ENCODE measurements at regions not wholly inside any gene's neighbourhood (a gene's known extent, or its start where the extent isn't known, plus 50 kb on each side); places are given as distances from the start of the nearest gene placed in this dataset.
A peak's percentile ranks its signal among the peaks of the same experiment; 100 is the strongest.

GRCh38 chr5:144918371-144918770 lies 747.7 kb downstream of the KCTD16 start:
- no peak for DNase-seq

DNA sequence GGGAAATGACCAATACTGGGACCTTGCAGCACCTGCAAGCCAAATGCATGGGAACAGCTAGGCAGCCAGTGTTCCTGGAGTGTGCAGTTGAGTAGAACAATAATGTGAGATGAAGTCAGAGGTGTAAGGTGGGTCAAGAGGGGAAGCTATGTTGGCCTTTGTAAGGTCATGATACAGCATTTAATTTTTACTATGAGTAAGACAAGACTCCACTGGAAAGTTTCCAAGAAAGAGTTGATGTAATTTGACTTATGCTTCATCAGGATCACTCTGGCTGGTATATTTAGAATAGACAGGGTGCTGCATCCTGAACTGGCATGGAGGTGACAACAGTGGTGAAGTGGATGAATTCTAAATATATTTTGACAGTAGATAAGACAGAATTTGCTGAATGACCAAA lies 744.8 kb downstream of the KCTD16 start:
- no peak for DNase-seq

- no peak for DNase-seq
These were observed 743.0 kb downstream of the KCTD16 start for GRCh38 chr5:144913661-144914060.

- no peak for DNase-seq
These were observed 725.8 kb downstream of the KCTD16 start for GRCh38 chr5:144896473-144896872.

GRCh38 chr5:144886668-144887067 lies 716.0 kb downstream of the KCTD16 start:
- no peak for DNase-seq

- no peak for DNase-seq
These were observed 712.1 kb downstream of the KCTD16 start for GRCh38 chr5:144882739-144883283.

DNA sequence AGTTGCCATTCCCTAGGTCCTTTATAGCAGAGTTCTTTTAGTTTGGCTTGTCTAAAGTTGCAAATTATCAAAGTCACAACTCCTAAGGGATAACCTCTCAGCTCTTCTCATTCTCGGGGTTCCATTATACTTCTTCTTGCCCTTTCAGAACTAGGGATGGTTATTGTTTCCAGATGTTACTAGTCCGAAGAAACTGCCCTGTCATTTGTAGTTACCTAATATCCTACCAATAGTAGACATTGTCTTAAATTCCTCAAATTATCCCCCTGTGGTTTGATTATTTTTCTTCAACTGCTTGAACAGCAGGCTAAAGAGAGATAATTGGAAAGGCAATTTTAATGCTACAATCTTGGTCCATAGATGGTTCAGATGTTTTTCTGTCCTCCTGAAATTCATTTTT lies 709.8 kb downstream of the KCTD16 start:
- DNase-seq: no peak

DNA sequence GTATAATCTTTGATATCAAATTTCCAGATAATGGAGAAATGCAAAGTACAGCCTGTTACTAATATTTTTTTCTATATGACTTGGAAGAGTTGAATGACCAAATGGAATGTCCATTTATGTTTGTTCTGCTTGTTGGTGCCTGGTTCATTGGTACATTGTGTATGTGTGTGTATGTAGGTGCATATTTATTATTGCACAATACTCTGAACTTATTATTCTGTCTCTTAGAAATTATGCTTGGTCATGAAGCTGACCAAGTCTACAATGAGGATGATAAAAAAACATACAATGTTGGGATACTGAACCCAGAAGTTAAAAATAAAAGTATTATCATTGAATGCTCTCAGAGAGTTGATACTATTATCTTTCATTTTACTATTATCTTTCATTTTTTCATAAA lies 706.3 kb downstream of the KCTD16 start:
- no peak for DNase-seq

DNA sequence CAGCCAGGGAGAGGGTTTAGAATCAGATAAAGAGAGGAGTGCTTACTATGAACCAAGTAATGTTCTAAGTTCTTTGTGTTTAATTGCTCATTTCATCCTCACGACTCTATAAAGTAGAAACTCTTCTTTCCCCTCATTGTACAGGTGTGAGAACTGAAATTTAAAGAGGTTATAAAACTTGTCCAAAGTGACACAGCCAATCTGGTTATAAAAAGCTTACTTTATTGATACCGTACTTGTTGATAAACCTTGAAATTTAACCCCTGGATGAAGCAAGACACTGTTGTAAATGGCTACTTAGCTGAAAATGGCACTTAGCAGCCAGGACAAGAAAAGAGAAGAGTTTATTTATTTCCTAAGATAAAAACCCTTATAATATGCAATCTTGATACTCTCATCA lies 702.4 kb downstream of the KCTD16 start:
- no peak for DNase-seq

DNA sequence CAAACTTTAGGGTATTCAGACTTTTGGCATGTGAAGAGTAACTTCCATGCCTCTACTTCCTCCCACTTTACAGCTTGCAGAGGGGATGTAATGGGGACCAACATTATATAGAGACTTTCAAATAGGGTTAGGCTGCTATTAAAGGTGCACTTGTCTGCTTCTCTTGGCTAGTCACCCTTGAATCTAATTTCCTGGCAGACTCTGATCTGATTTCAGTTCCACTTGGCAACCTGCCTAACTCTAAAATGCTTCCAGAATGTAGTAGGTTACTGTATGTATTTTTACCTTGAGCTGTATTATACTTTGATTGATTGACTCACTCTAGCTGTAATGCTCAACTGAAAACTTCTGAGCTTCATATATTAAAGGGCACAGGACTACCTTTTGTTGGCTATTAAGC lies 693.4 kb downstream of the KCTD16 start:
- DNase-seq: peak; percentile 26

- no peak for DNase-seq
These were observed 686.8 kb downstream of the KCTD16 start for GRCh38 chr5:144857454-144857853.

GRCh38 chr5:144844086-144844485 lies 673.4 kb downstream of the KCTD16 start:
- DNase-seq: no peak

GRCh38 chr5:144832416-144832815 lies 661.7 kb downstream of the KCTD16 start:
- no peak for DNase-seq

DNA sequence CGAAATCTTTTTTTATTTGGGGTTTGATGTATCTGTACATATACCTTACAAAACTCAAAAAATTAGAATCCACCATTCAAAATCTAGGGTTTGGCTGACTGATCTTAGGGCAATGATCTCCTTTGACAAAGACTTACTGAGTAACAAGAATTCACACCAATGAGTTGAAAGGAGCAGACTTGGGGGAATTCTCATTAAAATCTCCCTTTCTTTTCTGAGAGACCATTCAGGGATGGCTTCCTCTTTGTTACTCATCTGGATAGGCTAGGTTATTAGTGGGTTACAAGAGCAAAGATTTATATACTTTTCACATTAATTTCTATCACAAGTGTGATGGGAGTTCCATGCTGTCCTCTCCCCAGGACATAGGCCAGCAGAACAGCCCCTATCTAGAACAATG lies 661.0 kb downstream of the KCTD16 start:
- no peak for DNase-seq

- no peak for DNase-seq
These were observed 651.8 kb downstream of the KCTD16 start for GRCh38 chr5:144822503-144822902.

DNA sequence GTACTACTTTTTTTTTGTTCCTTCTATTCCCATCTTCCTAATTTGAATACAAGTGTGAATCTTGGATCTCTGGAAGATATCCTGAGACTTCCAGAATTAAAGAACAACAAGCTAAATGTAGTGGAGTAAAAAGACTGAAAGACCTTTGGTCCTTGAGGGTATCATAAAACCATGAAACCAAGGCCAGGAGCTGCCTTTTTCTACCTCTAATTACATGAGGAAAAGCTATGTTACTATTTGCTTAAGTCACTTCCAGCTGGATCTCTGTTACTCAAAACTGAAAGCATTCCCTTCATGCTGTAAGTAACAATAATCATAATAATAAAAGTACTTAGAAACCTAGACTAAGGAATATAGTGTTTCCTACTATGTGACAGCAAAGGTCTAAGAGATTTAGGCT lies 649.6 kb downstream of the KCTD16 start:
- DNase-seq: no peak

DNA sequence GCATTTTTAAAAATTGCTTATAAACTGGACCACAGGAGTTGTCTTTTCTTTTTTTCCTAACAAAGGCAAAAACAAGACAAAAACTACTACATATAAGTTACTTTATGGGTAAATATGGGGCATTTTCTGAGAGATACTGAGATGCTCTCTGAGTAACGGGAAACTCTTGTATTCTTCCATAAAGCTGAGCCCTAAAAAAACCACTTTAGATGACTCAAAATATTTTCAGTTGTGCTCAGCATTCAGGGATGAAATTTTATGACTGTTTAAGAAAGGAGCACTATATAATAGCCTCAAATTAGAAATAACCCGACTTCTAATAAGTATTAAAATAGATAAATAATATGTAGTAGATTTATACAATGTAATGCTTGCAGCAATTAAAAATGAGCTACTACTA lies 644.5 kb downstream of the KCTD16 start:
- DNase-seq: no peak

DNA sequence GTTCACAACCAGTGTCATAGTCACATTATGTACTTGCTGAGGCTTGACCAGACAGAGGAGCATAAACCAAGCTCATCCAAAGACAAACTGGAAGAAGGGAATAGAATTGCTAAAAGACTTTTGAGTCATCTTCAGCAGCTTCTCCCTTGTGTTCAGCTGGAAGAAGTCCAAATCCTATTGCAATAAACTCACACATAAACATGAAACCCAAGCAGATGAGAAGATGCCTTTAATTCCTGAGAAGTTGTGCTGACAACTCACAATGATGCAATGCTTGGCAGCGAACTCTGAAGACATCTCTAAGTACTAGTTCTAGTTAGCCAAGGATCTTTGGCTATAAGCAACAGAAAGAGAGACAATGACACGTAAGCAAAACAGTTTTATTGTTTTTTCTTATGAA lies 642.1 kb downstream of the KCTD16 start:
- peak; percentile 33 for DNase-seq

- DNase-seq: no peak
These were observed 629.5 kb downstream of the KCTD16 start for GRCh38 chr5:144800169-144800568.

DNA sequence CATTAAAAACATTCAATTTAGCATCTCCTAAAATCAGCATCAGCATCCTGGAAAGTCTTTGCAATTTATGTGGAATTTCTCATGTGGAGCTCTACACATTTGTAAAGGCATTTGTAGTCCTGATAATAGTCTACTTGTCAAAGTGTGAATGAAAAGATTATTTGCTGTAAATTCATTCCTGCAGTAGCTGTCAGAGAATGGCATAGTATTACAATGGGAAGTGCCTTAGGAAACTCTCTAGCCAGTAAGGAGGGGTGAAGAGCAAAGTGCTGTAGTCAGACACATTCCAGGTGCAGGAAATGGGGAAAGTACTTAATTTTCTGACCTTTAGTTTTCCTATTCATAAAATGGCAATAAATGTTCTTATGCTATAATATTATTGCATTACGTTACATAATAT lies 627.9 kb downstream of the KCTD16 start:
- no peak for DNase-seq

DNA sequence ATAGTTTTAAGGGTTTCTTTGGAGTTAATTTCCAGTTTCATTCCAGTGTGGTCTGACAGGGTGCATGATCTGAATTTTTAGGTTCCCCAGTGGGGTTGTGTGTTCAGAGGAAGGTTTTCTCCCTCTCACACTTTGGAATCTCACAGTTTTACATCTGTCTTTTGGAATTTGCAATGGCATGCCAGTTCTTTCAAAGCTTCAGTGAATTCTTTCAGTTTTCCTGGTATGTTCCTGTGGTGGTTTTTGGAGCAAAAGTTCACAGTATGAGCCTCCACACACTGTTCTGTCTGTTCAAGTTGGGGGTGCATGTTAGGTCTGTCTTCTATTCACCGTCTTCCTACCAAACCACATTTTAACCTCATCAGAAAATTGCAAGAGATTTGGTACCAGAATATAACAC lies 624.2 kb downstream of the KCTD16 start:
- no peak for DNase-seq

DNA sequence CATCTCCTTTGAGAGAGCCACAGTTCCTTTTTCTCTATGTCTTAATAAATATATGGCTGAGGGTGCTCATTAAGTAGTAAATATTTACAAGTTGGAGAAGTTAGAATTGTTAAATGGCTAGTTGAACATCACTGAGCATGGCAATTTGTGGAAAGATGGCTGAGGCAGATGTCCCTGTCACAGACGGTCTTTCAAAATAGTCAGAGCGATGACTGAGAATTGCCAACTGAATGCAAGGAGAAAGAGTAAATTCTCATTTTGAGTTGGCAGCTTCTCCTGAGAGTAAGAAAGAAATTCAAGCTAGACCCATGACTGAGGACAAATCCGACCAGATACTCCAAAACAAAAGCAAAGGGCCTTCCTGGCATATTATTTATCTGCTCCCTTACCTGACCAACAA lies 617.9 kb downstream of the KCTD16 start:
- DNase-seq: no peak

DNA sequence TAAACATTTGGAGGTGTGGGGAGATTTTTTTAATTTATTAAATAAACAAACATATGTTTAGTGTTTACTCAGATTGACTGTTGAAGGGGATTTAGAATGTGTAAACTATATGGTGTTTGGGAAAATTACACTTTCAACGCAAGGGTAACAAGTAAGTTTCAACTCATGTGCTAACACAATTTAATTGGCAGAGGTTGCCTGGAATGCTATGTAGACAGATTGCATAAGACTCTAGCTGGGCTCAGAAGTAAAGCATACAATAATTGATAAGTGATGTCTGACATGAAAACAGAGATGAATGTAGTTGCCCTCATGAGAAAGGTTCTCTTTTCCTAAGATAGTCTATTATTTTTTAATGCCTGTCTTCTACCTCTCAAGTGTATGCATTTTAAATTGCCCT lies 617.4 kb downstream of the KCTD16 start:
- no peak for DNase-seq

- no peak for DNase-seq
These were observed 608.7 kb downstream of the KCTD16 start for GRCh38 chr5:144779368-144779767.

- no peak for DNase-seq
These were observed 607.9 kb downstream of the KCTD16 start for GRCh38 chr5:144778561-144778960.

DNA sequence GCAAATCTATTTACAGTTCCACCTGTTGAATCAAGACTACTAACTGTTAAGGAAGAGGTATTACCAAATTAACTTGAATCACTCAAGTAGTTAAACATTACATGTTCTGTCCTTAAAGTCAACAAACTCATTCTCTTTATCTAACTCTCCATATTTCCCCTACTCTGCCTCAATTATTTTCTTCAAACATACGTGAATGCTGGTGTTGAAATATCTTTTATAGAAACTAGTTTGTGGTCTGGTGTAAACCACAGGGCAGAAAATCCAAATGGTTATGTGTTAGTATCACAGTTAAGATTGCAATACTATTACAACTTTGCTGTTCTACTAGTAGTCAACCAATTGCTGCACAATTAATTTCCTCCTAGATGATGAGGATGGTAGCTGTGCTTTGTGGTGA lies 603.5 kb downstream of the KCTD16 start:
- DNase-seq: no peak

All from NCI-H446 treated with DMSO at 0.1 percent for 48 hours (cell line).